HepG2 (cell line): ENCODE measurements at regions not wholly inside any gene's neighbourhood (a gene's known extent, or its start where the extent isn't known, plus 50 kb on each side); places are given as distances from the start of the nearest gene placed in this dataset.

ENCODE experiments used
- ATAC-seq: fragments of 200-7000 bp; cut with Tn5 transposase; 3 replicates; pipeline ENCODE4 v1.9.1; 2020; ENCODE audit warnings: mild to moderate bottlenecking, moderate library complexity
- BruUV-seq: library from RNA; stranded (reverse); fragments of 400-500 nt; replicated peaks from 2 replicates; lab custom pipeline; 2021; lab: Mats Ljungman, UMichigan
- CTCF ChIA-PET: fragments of 300-600 bp; formaldehyde crosslinking; extraction: SDS; loops from one replicate; lab custom pipeline; 2021; ENCODE audit warnings: low total read pairs, inconsistent platforms, low intra/inter-chr PET ratio; lab: Yijun Ruan, JAX
- POLR2A ChIA-PET: fragments of 350-600 bp; sonication (Branson Sonifier 250); formaldehyde crosslinking; loops from one replicate; lab custom pipeline; 2020; ENCODE audit warnings: antibody characterized with exemption, inconsistent platforms; lab: Yijun Ruan, JAX
- DNase-seq: peaks from one replicate; pipeline ENCODE4 v3.0.0-alpha.2; 2015; ENCODE audit warnings: low spot score
- FAIRE-seq: peaks from 3 replicates; lab custom pipeline; 2011; peaks lifted over from hg19 to GRCh38; lab: Jason Lieb, UNC
- H2AFZ ChIP-seq: one replicate; pipeline ENCODE4 v1.6.1; 2011; ENCODE audit warnings: low read length, inconsistent platforms
- H3K27ac ChIP-seq: fragments of 300-600 bp; 3 replicates; pipeline ENCODE4 v1.8.0; 2011; ENCODE audit warnings: mixed run types, mild to moderate bottlenecking, mixed read lengths, low read length, inconsistent platforms; ENCODE audit not compliant: insufficient read depth; ENCODE audit errors: extremely low read length
- H3K27me3 ChIP-seq, 2 experiments: fragments of 200-600 bp in 1 of 2; 2 replicates in 1 of 2; 3 replicates in 1 of 2; pipeline versions ENCODE4 v1.6.0 to v1.8.0; 2011; ENCODE audit warnings: low read length in 2 of 2, mild to moderate bottlenecking in 2 of 2, moderate library complexity in 2 of 2, inconsistent platforms in 1 of 2; ENCODE audit not compliant: insufficient read depth in 2 of 2, control insufficient read depth in 1 of 2
- H3K36me3 ChIP-seq, 2 experiments: fragments of 200-600 bp in 1 of 2; replicated peaks in 1 of 2; 2 replicates in 1 of 2; 3 replicates in 1 of 2; pipeline versions ENCODE4 v1.5.1 to v1.8.0; 2011; ENCODE audit warnings: low read length in 2 of 2, inconsistent platforms in 1 of 2; ENCODE audit not compliant: insufficient read depth in 2 of 2, control insufficient read depth in 1 of 2
- H3K4me1 ChIP-seq: 2 replicates; pipeline ENCODE4 v1.5.1; 2012; ENCODE audit warnings: low read length, inconsistent platforms; ENCODE audit not compliant: insufficient read depth
- H3K4me2 ChIP-seq: 2 replicates; pipeline ENCODE4 v1.6.0; 2011; ENCODE audit warnings: low read depth, low read length, inconsistent platforms
- H3K4me3 ChIP-seq, 3 experiments: fragments of 200-600 bp in 1 of 3; sonication (generic), shearing (Covaris generic) in 1 of 3; replicated peaks in 1 of 3; 2 replicates each; pipeline ENCODE4 v1.5.1; 2011 to 2016; ENCODE audit warnings: low read length in 3 of 3, inconsistent platforms in 2 of 3, low read depth in 2 of 3, mild to moderate bottlenecking in 2 of 3, control low read depth in 1 of 3, mixed read lengths in 1 of 3; ENCODE audit not compliant: insufficient read depth in 1 of 3
- H3K79me2 ChIP-seq: one replicate; pipeline ENCODE4 v1.6.1; 2011; ENCODE audit warnings: low read length, inconsistent platforms; ENCODE audit not compliant: insufficient read depth
- H3K9ac ChIP-seq: 2 replicates; pipeline ENCODE4 v1.6.0; 2011; ENCODE audit warnings: mild to moderate bottlenecking, low read depth, low read length, inconsistent platforms; ENCODE audit not compliant: insufficient read depth
- H3K9me3 ChIP-seq: 2 replicates; pipeline ENCODE4 v1.5.1; 2012; ENCODE audit warnings: mild to moderate bottlenecking, low read length
- H4K20me1 ChIP-seq: 2 replicates; pipeline ENCODE4 v1.6.0; 2011; ENCODE audit warnings: inconsistent platforms, mild to moderate bottlenecking, low read length, moderate library complexity; ENCODE audit not compliant: insufficient read depth
- GPN1 ChIP-seq: sonication (generic); formaldehyde crosslinking; IDR thresholded peaks from 2 replicates; pipeline ENCODE4 v1.5.1; 2020; ENCODE audit warnings: missing genetic modification reagents, borderline replicate concordance
- MAFF ChIP-seq: IDR thresholded peaks from 2 replicates; pipeline ENCODE4 v1.6.1; 2011; ENCODE audit warnings: low read depth, low read length, improper control_type of control experiment
- MAFK ChIP-seq, 2 experiments: IDR thresholded peaks in 1 of 2; conservative IDR thresholded peaks in 1 of 2; 2 replicates each; pipeline ENCODE4 v1.6.1; 2011; ENCODE audit warnings: improper control_type of control experiment in 2 of 2, low read length in 2 of 2
- PAX8 ChIP-seq: sonication (generic); formaldehyde crosslinking; IDR thresholded peaks from 2 replicates; pipeline ENCODE4 v1.8.0; 2022; ENCODE audit warnings: mild to moderate bottlenecking, missing genetic modification reagents, borderline replicate concordance
- ZFP36L1 ChIP-seq: sonication (generic); formaldehyde crosslinking; IDR thresholded peaks from 2 replicates; pipeline ENCODE4 v1.8.0; 2022; ENCODE audit warnings: mild to moderate bottlenecking, missing genetic modification reagents, moderate library complexity
- ZNF160 ChIP-seq: sonication (generic); formaldehyde crosslinking; IDR thresholded peaks from 2 replicates; pipeline ENCODE4 v1.8.0; 2022; ENCODE audit warnings: mild to moderate bottlenecking, inconsistent platforms, missing genetic modification reagents
- ZNF460 ChIP-seq: sonication (generic); formaldehyde crosslinking; IDR thresholded peaks from 2 replicates; pipeline ENCODE4 v1.5.1; 2020; ENCODE audit warnings: missing genetic modification reagents, mild to moderate bottlenecking, borderline replicate concordance
- WGBS: methylation state at CpG from one replicate; pipeline ENCODE4 v1.1.6; 2017; ENCODE audit warnings: low lambda C conversion rate; 5-methylcytosine and 5-hydroxymethylcytosine counted together
- in situ Hi-C: cut with HindIII; loops from 2 replicates; pipeline ENCODE4 v1.10.0; 2017; ENCODE audit warnings: low pct_unique_long_range_greater_than_20kb; ENCODE audit not compliant: extremely low pct_ligation_motif_present
- intact Hi-C: fragments of 100-400 bp; cut with micrococcal nuclease; formaldehyde crosslinking; loops from one replicate; pipeline ENCODE4 v1.10.0; 2022; ENCODE audit not compliant: unreplicated experiment
- TF ChIP-seq, protein P1 (sequence below): sonication (generic); formaldehyde crosslinking; IDR thresholded peaks from 2 replicates; pipeline ENCODE4 v1.4.0; 2020; ENCODE audit warnings: missing genetic modification reagents
- TF ChIP-seq, protein P2 (sequence below): sonication (generic); formaldehyde crosslinking; IDR thresholded peaks from 2 replicates; pipeline ENCODE4 v1.4.0; 2020; ENCODE audit warnings: missing genetic modification reagents

DNA sequence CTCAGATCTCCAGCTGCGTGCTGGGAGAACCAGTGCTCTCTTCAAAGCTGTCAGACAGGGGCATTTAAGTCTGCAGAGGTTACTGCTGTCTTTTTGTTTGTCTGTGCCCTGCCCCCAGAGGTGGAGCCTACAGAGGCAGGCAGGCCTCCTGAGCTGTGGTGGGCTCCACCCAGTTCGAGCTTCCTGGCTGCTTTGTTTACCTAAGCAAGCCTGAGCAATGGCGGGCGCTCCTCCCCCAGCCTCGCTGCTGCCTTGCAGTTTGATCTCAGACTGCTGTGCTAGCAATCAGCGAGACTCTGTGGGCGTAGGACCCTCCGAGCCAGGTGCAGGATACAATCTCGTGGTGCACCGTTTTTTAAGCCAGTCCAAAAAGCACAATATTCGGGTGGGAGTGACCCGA is 864.4 kb downstream of the GBE1 start (continued):
- TF ChIP-seq, protein P1, sequence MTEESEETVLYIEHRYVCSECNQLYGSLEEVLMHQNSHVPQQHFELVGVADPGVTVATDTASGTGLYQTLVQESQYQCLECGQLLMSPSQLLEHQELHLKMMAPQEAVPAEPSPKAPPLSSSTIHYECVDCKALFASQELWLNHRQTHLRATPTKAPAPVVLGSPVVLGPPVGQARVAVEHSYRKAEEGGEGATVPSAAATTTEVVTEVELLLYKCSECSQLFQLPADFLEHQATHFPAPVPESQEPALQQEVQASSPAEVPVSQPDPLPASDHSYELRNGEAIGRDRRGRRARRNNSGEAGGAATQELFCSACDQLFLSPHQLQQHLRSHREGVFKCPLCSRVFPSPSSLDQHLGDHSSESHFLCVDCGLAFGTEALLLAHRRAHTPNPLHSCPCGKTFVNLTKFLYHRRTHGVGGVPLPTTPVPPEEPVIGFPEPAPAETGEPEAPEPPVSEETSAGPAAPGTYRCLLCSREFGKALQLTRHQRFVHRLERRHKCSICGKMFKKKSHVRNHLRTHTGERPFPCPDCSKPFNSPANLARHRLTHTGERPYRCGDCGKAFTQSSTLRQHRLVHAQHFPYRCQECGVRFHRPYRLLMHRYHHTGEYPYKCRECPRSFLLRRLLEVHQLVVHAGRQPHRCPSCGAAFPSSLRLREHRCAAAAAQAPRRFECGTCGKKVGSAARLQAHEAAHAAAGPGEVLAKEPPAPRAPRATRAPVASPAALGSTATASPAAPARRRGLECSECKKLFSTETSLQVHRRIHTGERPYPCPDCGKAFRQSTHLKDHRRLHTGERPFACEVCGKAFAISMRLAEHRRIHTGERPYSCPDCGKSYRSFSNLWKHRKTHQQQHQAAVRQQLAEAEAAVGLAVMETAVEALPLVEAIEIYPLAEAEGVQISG (CRISPR knock-in tag), result 0 out of 2 replicates have a peak, but pooled peaks have one; percentile 25

DNA sequence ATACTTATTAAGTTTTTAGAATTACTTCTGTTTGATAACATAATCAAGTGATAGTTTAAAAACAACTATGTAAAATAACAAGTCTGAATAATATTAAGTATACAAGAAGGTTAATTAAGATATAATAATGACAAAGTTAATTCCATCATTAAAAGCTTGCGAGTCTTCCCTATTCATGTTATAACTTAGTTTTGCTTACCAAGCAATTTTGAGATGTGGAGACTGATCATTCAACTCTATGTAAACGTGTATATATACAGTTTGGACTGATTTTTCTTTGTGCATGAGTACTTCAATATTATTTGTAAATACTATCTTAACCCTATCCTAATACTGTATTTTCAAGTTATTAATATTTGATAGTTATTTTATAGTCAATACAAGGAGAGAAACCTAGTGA is 870.9 kb downstream of the GBE1 start:
- Histone ChIP-seq H3K36me3 (no peaks in the 10 kb centered on the region), H3K4me3 (no peak overlapping the region), H3K27me3 (no peaks in the 10 kb centered on the region; a peak in 1 of 5 replicates), H3K9ac (no peak overlapping the region), H2AFZ (no peak overlapping the region), H3K9me3 (no peaks in the 10 kb centered on the region), H4K20me1 (no peaks in the 10 kb centered on the region), H3K27ac (no peak overlapping the region), H3K79me2 (no peaks in the 10 kb centered on the region), H3K4me1 (no peaks in the 10 kb centered on the region), H3K4me2 (no peak overlapping the region)
- 49% methylated on average over 2 of the region's 2 CpGs for WGBS
- TF ChIP-seq MAFK (conservative IDR thresholded peaks at IDR 0.05 in 1 of 2, IDR thresholded peaks at IDR 0.05 in 1 of 2; ENCODE audit: low read length in 2 of 2) (peak; percentile 91 to 94), MAFF (peak; percentile 91), ZNF460 (no peak)
- ChIA-PET CTCF (no interaction called here), POLR2A (no interaction called here)
- ATAC-seq (no peak), DNase-seq (no peak), FAIRE-seq (no peak)
- no TSS peak for BruUV-seq
- intact Hi-C loops, result no loop called here
- in situ Hi-C loops, result no loop called here

DNA sequence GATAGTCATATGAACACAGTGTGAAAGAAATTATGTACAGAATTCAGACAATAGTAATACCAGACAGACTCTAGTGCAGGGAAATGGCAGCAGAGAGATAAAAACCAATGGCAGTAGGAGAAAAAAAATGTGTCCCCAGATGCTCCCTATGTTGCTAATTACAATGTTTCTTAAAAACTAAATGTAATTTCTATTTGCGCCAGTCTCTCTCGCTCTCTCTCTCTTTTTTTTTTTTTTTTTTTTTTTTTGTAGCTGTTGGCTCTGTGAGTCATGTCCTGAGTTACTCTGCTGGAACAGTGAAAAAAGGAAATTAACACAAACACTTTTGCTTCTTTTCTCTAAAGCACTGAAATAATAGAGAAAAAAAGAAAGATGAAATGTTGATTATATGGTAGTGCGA is 871.9 kb downstream of the GBE1 start:
- Histone ChIP-seq H4K20me1 (no peaks in the 10 kb centered on the region), H3K27ac (no peak overlapping the region), H3K4me2 (no peak overlapping the region), H3K36me3 (no peaks in the 10 kb centered on the region), H3K4me3 (no peak overlapping the region), H3K27me3 (no peaks in the 10 kb centered on the region; a peak in 1 of 5 replicates), H3K4me1 (no peaks in the 10 kb centered on the region), H3K9me3 (no peaks in the 10 kb centered on the region), H3K79me2 (no peaks in the 10 kb centered on the region), H3K9ac (no peak overlapping the region), H2AFZ (no peak overlapping the region)
- in situ Hi-C loops, result no loop called here
- ChIA-PET CTCF (no interaction called here), POLR2A (no interaction called here)
- FAIRE-seq (no peak), ATAC-seq (no peak), DNase-seq (no peak)
- no TSS peak for BruUV-seq
- intact Hi-C loops, result no loop called here
- 72% methylated on average over 3 of the region's 3 CpGs for WGBS
- no peak for TF ChIP-seq PAX8 (CRISPR knock-in tag)
- TF ChIP-seq ZFP36L1 (CRISPR knock-in tag), result no peak
- TF ChIP-seq GPN1 (CRISPR knock-in tag), result no peak
- TF ChIP-seq ZNF160 (CRISPR knock-in tag), result no peak
- TF ChIP-seq, protein P2, sequence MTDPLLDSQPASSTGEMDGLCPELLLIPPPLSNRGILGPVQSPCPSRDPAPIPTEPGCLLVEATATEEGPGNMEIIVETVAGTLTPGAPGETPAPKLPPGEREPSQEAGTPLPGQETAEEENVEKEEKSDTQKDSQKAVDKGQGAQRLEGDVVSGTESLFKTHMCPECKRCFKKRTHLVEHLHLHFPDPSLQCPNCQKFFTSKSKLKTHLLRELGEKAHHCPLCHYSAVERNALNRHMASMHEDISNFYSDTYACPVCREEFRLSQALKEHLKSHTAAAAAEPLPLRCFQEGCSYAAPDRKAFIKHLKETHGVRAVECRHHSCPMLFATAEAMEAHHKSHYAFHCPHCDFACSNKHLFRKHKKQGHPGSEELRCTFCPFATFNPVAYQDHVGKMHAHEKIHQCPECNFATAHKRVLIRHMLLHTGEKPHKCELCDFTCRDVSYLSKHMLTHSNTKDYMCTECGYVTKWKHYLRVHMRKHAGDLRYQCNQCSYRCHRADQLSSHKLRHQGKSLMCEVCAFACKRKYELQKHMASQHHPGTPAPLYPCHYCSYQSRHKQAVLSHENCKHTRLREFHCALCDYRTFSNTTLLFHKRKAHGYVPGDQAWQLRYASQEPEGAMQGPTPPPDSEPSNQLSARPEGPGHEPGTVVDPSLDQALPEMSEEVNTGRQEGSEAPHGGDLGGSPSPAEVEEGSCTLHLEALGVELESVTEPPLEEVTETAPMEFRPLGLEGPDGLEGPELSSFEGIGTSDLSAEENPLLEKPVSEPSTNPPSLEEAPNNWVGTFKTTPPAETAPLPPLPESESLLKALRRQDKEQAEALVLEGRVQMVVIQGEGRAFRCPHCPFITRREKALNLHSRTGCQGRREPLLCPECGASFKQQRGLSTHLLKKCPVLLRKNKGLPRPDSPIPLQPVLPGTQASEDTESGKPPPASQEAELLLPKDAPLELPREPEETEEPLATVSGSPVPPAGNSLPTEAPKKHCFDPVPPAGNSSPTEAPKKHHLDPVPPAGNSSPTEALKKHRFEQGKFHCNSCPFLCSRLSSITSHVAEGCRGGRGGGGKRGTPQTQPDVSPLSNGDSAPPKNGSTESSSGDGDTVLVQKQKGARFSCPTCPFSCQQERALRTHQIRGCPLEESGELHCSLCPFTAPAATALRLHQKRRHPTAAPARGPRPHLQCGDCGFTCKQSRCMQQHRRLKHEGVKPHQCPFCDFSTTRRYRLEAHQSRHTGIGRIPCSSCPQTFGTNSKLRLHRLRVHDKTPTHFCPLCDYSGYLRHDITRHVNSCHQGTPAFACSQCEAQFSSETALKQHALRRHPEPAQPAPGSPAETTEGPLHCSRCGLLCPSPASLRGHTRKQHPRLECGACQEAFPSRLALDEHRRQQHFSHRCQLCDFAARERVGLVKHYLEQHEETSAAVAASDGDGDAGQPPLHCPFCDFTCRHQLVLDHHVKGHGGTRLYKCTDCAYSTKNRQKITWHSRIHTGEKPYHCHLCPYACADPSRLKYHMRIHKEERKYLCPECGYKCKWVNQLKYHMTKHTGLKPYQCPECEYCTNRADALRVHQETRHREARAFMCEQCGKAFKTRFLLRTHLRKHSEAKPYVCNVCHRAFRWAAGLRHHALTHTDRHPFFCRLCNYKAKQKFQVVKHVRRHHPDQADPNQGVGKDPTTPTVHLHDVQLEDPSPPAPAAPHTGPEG (CRISPR knock-in tag), result no peak
